ENCODE measurements at regions not wholly inside any gene's neighbourhood (a gene's known extent, or its start where the extent isn't known, plus 50 kb on each side); places are given as distances from the start of the nearest gene placed in this dataset.

DNA sequence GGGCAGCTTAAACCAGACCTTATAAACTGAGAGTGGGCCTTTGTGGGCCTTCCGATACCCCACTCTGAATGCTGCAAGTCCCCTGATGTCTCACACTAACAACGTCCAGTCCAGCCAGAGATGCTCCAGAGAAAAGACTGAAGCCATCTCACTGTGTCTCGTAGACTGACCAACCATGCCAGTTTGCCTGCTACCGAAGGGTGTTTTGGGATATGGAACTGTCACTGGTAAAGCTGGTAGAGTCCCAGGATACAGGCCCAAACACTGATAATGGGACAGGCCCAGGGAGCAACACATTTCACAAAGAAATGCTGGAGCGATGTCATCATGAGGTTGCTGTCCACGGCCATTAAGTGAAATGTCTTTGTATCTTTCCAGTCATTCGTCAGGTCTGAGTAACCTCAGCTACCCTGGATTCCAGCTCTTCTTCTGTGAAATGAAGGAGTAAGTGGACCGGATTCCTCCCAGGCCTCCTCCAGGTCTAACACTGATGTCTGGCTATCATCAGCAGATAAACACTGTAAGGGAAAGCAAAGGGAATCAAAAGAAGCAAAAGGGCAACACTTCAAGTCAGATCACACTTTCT is 81.6 kb downstream of the SLC5A7 start:
- no peak for DNase-seq (ENCODE audit: low spot score)

DNA sequence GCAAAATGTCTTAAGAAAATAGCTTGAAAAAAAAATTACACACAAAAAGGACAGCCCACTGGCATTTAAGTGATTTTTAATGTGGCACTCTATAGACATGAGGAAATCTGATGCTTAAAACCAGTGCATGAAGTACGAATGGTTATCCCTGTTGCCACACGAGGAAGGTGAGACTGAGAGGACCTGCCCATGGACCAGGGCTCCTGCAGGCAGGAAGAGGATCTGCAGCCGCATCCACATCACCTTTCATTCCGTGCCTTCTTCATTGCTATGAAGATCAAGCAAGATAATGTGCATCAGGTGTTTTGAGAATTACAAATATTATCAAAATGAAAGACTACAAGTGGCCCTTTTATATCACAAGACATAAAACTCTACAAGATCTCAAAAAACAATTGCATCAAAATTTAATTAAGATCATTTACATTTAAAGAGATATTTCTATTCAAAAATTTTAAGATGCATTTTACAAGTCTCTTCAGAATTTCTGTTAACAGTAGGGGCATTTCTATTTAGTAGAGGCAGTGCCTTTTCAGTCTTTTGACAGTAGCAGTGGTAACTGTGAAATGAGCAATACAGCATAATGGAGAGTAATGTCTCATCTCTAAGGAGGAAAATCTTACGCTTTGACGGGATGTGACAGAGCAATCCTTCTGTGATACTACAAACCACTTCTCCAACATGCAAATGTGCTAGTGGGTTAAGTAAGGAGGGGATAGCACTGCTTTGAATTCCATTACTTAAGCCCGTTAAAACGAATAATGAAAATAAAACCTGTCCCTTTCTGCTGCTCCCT is 83.4 kb downstream of the SLC5A7 start:
- no peak for DNase-seq (ENCODE audit: low spot score)

DNA sequence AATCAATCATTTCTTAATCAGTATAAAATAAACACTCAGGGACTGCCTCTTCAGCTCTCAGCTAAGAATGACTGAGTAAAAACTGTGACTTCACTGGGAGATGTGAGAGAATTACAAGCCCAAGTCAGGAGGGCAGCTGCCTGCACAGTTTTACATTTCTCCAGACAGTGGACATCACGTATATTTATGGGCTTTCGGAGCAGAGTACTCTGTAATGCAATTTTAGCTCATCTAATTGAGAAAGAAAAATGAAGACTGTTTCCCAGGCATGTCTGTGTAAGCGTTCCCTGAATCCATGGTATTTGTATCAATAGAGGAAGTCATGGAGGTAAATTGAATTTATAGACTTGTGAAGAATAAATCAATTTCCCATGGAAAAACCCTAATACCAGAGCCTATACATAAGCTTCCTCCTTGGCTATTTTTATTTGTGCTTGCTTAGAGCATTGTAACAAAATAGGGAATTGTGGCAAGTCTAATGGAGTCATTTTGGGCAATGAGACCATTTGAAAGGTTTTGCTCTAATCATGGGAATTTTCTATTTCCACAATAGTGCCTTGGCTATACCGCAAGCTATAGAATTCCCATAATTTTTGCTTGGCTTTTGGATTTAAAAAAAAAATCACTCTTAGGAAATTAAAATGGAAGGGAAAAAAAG is 87.2 kb downstream of the SLC5A7 start:
- no peak for DNase-seq (ENCODE audit: low spot score)

DNA sequence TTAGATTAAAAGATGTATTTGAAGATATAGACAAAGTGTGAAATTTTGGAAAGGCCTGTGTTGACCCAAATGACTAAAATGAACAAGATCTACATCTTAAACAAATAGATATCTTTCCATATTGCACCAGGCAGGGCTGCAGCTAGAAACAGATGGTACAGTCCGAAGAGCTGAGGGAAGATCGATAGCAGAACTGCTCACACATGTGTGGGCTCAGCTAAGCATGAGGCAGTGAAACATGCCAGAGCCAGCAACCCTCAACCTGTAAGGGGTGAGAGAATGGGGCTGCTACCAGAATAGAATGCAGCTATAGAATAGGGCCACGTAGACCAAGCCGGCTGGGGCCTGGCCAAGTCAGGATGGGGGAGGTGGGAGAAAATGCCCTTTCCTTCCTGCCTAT is 87.8 kb downstream of the SLC5A7 start:
- no peak for DNase-seq (ENCODE audit: low spot score)

DNA sequence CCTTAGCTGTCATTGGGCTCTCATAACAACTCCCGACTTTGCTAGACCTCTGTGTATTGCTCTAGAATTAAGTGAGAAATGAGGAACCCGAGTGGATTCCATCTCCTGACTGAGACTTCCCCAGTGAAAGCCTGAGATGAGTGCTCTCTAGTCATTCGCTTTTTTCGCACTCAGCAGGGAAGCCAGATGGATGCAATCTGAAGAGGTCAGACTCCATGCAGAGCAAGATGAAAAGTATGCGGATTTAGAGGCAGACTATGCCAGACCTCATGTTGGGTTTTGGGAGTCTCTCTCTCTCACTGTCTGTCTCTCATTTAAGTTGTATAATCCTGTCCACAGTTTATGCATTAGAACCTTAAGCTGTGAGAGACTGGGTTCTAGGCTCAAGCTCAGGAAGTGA is 88.6 kb downstream of the SLC5A7 start:
- no peak for DNase-seq (ENCODE audit: low spot score)

DNA sequence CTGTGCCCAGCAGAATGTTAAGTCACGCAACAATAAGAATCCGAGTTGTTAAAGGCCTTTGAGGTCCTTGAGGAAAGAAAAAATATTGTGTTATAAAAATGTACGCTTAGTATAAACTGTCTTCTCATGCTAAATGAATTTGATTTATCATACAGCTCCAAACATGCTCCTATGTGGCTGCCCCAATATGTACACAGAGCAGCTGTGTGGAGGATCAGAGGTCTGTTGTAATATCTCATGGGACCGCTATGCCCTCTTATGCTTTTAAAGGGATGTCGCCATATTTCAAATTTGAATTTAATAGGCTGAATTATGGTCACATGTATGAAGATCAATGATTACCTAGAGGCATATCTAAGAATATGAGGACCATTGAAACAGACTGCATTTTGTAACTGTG is 90.2 kb downstream of the SLC5A7 start:
- no peak for DNase-seq (ENCODE audit: low spot score)

DNA sequence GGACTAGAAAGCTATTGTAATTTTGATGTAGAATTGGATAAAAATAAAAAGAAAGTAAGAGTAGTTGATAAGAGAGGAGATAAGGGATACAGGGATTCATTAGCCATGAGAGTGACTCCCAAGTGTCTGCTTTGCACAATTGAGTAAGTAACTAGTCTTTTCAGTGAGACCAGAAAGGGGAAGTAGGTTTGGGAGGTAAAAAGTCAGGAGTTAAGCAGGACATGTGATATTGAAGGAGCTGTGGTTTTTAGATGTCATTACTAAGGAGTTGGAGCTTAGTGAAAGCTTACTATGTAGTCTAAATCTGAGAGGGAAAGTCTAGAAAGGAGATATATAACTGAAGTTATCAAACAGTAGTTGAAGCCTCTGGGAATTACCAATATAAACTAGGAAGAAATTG is 93.4 kb downstream of the SLC5A7 start:
- no peak for DNase-seq (ENCODE audit: low spot score)

DNA sequence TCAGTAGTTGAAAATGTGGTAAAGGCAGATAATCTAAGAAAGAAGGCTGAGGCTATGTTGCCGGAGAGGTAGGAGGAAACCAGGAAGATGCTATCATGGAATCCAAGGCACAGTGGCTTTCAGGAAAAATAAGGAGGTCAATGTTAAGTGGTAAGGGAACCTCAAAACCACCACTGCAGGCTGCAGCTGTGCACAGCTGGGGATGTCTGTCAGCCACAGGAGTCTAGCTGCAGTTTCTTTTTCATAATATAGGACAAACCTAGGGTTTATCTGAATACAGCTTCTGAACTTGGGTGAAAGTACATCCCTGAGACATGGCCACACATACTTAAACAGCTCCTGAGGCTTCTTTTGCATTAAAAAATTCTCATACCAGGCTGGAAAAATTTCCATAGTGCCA is 93.9 kb downstream of the SLC5A7 start:
- DNase-seq (ENCODE audit: low spot score) = no peak

DNA sequence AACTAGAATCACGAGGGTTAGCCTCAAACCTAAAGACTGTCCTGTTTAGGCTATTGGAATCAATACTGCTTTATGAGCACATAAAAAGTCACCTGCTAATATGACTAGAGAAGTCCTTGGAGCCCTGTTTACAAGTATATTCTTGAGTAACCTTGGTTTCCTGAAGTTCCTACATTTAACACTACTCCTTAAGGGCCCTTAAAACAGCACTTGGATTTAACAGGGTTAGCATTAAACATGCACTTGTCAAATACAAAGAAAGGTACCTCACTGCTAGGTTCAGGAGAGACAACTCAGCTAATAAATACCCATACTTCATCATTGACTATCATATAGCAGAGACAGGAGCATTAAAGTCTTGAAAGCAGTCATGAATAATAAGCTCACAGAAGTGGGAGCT is 96.7 kb downstream of the SLC5A7 start:
- no peak for DNase-seq (ENCODE audit: low spot score)

DNA sequence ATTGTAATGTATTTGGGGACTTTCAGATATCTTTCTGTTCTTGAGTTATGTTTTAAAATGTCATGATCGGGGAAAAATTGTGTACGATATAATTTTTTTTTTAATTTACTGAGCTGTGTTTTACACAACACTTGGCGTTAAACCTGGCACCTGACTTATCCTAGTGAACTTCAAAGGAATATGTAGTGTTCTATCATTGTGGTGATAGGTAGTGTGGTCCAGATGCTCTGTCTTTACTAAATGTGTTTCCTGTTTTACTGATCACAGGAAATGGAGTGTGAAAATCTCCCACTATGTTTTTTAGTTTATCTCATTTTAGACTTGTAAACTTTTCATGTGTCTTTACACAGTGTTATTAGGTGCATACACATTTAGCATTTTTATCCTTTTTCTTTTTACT is 98.0 kb downstream of the SLC5A7 start:
- no peak for DNase-seq (ENCODE audit: low spot score)

DNA sequence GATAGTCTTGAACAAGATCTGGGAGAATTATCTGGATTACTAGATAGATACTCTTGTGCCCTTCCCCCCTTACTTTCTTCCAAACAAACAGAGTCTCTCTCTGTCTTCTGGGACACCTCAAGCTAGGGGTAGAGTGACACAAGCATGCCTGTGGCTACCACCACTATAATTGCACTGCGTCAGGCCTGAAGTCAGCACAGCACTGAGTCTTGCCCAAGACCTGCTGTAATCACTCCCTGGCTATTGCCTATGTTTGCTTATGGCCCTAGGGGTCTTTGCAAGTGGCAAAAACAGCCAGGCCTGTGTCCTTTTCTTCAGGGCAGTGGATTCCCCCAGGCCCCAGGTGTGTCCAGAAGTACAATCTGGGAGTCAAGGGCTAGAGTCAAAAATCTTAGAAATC is 106.6 kb downstream of the SLC5A7 start:
- no peak for DNase-seq (ENCODE audit: low spot score)

DNA sequence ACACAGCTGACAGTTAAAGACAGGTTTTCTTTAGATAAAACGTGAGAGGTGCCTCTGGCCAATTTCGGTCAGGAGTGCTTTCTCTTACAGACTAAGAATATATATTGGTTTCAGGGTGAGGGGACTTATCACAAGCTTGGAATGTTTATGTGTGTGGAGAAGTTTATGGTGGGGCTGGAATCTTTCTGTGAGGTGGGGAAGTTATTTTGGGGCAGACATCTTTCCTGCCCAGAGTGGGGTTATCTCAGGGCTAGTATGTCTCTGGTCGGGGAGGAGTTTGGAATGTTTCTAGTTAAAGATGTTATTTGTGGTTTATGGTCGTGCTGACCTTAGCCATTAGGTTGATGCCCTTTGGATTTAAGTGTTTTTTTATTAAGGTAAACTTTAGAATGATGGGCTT is 115.2 kb downstream of the SLC5A7 start:
- DNase-seq (ENCODE audit: low spot score) = no peak

DNA sequence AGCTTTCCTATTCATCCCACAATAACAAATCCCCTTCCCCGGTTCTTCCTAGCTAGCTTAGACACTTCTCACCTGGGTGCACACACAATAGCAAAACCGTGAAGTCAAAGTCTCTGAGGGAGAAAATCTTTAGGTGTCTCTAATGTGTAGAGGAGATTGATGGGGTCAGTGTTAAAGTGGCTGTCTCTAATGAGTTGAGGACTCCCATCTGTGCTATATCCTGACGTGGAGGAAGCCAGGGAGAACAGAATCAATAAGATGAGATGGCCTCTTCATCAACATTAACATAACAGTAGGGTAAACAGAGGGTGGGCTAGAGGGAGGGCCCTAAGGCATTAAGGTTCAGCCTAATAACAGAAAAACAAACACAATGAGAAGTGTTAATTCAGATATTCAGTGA is 120.4 kb downstream of the SLC5A7 start:
- DNase-seq (ENCODE audit: low spot score) = no peak

DNA sequence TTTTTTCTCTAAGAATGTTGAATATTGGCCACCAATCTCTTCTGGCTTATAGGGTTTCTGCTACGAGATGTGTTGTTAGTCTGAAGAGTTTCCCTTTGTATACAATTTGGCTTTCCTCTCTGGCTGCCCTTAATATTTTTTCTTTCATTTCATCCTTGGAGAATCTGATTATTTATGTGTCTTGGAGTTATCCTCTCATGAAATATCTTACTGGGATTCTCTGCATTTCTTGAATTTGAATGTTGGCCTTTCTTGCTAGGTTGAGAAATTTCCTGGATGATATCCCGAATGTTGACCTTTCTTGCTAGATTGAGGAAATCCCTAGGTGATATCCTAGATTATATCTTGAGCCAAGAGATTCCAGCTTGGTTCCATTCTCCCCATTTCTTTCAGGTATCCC is 125.6 kb downstream of the SLC5A7 start:
- DNase-seq (ENCODE audit: low spot score) = no peak

DNA sequence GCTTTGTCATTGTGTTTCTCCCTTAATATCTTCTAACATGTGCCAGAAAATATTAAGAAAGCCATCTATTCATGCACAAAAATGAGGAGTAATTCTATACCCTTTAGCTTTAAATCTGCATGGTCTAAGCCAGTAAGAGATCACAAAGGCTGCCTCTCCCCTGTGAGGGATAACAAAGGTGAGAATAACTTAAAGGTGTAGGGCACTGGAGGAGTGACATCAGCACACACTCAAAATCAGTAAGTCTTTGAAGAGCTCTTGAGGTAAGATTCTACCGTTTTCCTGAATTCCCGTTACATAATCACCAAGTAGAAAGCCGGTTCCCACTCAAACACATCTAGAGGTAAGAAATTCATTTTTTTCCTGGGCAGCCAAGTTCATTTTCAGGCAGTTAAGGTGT is 123.9 kb upstream of the SULT1C3 start:
- DNase-seq (ENCODE audit: low spot score) = no peak

DNA sequence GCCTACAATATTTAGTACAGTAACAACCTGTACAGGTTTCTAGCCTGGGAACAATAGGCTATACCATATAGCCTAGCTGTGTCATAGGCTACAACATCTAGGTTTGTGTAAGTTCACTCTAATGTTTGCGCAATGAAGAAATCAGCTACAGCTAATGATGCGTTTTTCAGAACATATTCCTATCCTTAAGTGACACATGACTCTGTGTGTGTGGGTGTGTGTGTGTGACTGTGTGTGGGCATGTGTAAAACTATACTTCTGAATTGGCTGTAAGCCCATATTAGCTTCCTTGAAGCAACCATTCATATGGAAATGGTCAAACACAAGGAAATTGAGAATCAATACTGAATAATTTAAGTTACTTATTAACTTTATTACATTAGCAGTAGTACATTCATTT is 120.8 kb upstream of the SULT1C3 start:
- DNase-seq (ENCODE audit: low spot score) = no peak

DNA sequence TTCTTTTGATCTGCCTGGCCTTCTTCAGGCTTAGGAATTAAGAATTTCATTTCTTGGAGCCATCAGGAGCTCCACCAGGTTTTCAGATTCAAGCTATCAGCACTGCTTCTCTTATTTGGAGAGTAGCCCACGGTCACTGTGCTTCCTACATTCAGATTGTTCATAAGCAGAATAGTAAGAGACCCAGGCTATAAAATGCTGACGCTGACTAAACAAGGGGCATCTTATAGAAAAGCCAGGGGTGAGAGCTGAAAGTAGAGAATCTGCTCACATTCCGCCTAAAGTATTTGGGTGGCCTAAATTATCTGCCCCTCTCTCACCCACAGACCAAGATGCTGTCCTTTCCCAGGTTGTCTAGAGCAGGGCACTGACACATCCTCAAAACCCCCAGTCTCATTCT is 120.3 kb upstream of the SULT1C3 start:
- DNase-seq (ENCODE audit: low spot score) = no peak

DNA sequence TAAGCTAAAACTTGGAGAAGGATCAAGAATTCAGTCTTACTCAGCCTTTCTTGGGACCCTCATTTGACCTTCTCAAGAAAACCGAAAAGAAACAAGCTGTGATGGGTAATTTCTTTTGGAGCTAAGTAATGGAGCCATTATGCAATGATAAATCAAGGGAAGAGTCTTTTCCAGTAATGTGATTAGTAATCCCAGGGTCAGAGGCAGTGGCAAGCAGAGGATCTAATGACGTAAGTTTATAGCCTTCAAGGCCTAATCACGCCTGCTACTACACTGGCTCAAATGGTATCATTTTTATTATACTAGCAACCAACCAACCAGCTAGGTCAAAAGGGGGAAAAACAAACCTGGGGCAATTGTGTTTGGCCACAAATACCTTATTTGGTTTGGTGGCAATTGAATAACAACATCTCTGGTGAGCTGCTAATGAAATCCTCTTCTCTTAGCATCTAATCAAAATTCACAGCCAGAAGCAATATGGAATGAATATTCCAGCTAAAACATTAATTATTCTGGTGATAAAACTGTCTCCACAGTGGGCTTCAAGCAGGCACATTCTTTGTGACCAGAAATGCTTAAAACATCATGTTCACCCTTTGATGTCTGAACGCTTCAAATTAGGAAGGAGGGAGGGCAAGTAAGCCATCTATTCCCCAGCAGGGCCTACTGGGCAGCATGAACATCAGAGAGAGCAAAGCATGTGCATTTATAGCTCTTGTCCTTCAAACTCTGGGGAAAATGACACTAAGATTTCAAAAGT is 114.9 kb upstream of the SULT1C3 start:
- DNase-seq (ENCODE audit: low spot score) = no peak

DNA sequence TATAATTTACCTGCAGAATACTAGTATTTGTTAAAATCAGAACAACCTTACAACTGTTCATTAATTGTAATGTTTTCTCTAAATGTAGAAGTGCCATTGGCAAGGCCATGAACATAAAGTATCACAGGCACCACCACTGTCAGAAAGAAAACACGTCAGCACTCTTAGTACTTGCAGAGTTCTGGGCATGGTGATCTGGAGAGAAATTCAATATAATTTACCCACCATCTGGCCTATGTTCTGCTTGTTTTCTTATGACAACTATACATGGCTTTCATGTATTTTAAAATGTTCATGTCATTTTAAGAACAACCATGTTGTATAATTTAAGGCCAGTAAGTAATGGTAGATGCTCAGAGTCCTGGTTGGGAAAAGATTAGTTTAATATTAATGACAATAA is 114.2 kb upstream of the SULT1C3 start:
- no peak for DNase-seq (ENCODE audit: low spot score)

DNA sequence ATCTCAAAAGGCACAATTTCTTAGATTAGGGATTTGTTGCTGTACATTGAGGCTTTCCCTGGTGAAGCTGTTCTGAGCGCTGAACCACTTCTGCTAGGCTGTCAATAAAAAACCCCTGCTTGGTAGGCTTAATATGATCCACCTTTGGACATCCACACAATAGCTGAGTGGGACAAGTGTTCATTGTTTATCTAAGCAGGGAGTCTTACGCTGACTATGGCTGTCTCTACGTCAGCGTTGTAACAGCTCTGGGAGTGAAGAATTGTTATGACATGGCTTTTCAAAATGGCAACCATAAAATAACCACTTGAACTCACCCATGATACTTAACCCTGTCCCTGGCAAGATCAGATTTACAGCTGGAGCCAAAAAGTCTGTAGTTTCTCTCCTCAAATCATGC is 111.5 kb upstream of the SULT1C3 start:
- no peak for DNase-seq (ENCODE audit: low spot score)

DNA sequence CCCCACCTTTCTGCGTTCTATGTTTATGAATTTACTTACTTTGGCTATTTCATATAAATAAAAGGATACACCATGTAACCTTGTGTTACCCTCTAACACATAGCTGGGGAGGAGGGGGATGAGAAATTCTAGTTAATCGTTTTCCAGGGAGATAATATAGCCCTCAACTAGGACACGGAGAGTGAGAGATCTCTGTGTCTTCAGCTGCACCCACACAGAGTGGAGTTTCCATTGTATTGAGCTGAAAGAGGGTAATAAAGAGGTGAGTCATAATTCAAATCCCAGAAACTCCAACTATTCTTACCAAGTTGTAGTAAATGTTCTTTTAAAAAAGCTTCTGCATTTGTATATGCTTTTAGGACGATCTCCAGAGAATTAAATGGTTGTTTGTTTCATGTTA is 110.1 kb upstream of the SULT1C3 start:
- DNase-seq (ENCODE audit: low spot score) = no peak

DNA sequence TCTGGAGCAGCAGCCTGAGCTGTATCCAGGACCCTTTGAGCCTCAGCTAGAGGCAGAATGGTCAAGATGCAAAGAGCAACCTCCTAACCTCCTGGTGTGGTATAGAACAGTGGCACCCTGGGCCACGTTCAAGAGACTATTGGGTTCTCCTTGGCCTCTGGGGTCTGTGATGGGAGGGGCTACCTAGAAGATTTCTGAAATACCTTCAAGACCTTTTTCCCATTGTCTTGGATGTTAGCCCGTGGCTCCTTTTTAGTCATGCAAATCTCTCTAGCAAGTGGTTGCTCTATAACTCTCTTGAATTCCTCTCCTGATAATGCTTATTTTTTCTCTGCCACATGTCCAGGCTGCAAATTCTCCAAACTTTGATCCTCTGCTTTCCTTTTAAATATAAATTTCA is 106.3 kb upstream of the SULT1C3 start:
- DNase-seq (ENCODE audit: low spot score) = no peak

DNA sequence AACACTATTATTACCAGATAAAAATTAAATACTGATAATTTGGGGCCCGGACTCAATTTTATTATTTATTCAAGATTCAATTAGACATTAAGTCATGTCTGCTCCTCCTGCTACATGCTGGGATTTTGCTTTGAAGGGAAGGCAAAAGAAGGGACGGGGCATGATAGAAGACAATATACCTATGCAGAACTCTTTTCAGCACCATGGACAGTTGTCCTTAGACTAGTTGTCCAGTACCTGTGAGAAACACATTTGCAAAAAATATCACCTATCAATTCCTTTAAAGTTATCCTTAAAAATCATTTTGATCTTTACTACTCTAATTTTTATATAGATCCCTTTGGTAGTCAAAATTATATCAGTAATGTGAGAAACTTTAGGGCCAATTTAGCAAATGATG is 100.2 kb upstream of the SULT1C3 start:
- no peak for DNase-seq (ENCODE audit: low spot score)

All from AG08396 (cell line).